Naive thymus-derived CD8-positive, alpha-beta T cell (primary cell): ENCODE measurements at regions not wholly inside any gene's neighbourhood (a gene's known extent, or its start where the extent isn't known, plus 50 kb on each side); places are given as distances from the start of the nearest gene placed in this dataset.

Source experiments
- ATAC-seq, 2 donors: fragments of 150-1000 bp; cut with Tn5 transposase in 1 of 2; sonication (Bioruptor Pico), chemical (Tn5 transposase) in 1 of 2; 1 replicate in 1 of 2; 2 replicates in 1 of 2; pipeline ENCODE4 v1.10.0; 2021; ENCODE audit warnings: mild to moderate bottlenecking in 2 of 2, moderate library complexity in 2 of 2
- POLR2A ChIA-PET: fragments of 350-600 bp; sonication (Branson Sonifier 250); formaldehyde crosslinking; loops from one replicate; lab custom pipeline; 2021; ENCODE audit warnings: antibody characterized with exemption; lab: Charles Lee
- DNase-seq, 10 donors: peaks; one replicate each; pipeline versions ENCODE4 v3.0.0 to v3.0.0-alpha.2; 2020 to 2022
- H3K27ac Mint-ChIP-seq, 10 donors: one replicate each; pipeline ENCODE4 v1.8.0; 2020 to 2022; ENCODE audit warnings: mild to moderate bottlenecking in 10 of 10, mixed read lengths in 10 of 10, moderate library complexity in 4 of 10, inconsistent platforms in 1 of 10
- H3K27me3 Mint-ChIP-seq, 5 donors: one replicate each; pipeline ENCODE4 v1.8.0; 2021 to 2022; ENCODE audit warnings: mixed read lengths in 5 of 5
- H3K36me3 Mint-ChIP-seq, 3 donors: one replicate each; pipeline ENCODE4 v1.8.0; 2020 to 2022; ENCODE audit warnings: mixed read lengths in 3 of 3, mild to moderate bottlenecking in 2 of 3, inconsistent platforms in 1 of 3
- H3K4me1 Mint-ChIP-seq, 4 donors: one replicate each; pipeline ENCODE4 v1.8.0; 2021 to 2022; ENCODE audit warnings: mixed read lengths in 4 of 4
- H3K4me3 Mint-ChIP-seq, 10 donors: one replicate each; pipeline ENCODE4 v1.8.0; 2020 to 2022; ENCODE audit warnings: mild to moderate bottlenecking in 10 of 10, mixed read lengths in 10 of 10, moderate library complexity in 6 of 10, inconsistent platforms in 1 of 10
- H3K9me3 Mint-ChIP-seq, 9 donors: one replicate each; pipeline ENCODE4 v1.8.0; 2020 to 2022; ENCODE audit warnings: mixed read lengths in 9 of 9, mild to moderate bottlenecking in 3 of 9, inconsistent platforms in 1 of 9, moderate library complexity in 1 of 9

- no peak overlapping the region for H3K27ac Mint-ChIP-seq
- H3K27me3 Mint-ChIP-seq = peaks cover 2 to 11% (median 4%) of the 10 kb centered on the region in 5 donors
- POLR2A ChIA-PET = no interaction called here
- DNase-seq (no peak), ATAC-seq (no peak)
- H3K36me3 Mint-ChIP-seq = no peaks in the 10 kb centered on the region
- H3K9me3 Mint-ChIP-seq = no peaks in the 10 kb centered on the region
- H3K4me1 Mint-ChIP-seq = peaks cover 2 to 10% (median 8%) of the 10 kb centered on the region in 4 donors
- H3K4me3 Mint-ChIP-seq = no peak overlapping the region
Observed at GRCh38 chr12:91377436-91377835, 194.8 kb upstream of the DCN start.

DNA sequence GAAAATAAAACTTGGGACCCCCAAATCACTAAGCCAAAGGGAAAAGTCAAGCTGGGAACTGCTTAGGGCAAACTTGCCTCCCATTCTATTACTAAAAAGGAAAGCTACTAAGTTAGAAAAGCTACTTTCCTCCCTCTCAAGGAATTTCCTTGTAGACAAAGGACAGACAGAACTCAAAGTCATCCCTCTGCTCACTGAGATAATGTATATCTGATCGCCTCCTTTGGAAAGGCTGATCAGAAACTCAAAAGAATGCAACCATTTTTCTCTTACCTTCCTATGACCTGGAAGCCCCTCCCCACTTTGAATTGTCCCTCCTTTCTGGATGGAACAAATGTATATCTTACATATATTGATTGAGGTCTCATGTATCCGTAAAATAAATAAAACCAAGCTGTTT, 190.5 kb upstream of the DCN start:
- H3K27ac Mint-ChIP-seq = no peak overlapping the region

DNA sequence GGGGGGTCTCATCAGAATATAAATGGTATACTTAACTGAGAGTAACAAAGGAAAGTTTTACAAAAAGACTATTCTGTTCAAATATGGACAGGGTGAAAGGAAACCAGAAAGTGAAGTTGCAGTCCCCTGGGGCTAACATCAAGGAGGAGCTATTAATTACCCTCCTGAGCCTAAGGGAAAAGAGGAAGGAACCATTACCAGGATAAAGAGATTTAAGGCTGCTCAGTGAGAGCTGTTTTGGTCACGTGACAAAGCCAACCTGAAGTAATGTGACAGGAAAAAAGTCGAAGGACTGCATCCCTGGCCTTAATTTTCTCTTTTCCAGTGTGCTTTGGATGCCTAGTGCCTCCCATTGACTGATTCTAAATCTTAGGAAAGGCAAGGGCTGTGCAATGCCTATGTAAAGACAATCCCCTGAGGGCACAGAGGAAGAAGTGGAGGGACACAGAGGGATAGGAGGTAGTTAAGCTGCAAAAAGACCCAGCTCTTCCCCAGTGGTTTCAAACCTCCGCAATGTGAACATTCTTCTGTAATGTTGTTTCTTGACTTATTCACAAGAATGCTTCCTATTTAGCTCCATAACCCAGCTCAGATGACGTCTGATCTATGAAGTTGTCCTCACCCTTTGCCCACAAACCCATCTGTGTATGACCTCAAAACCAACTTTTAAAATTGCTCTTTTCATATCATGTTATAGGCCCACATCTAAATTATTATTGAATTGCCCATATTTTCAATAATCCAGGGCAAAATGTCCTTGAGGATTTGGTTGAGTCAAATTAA, 187.7 kb upstream of the DCN start:
- Mint-ChIP-seq H3K27ac (no peak overlapping the region), H3K27me3 (peaks cover 0 to 10% (median 2%) of the 10 kb centered on the region in 5 donors), H3K9me3 (no peaks in the 10 kb centered on the region), H3K4me1 (no peaks in the 10 kb centered on the region), H3K4me3 (no peak overlapping the region), H3K36me3 (no peaks in the 10 kb centered on the region)
- POLR2A ChIA-PET = no interaction called here
- DNase-seq (no peak), ATAC-seq (peak in 1 of 2 donors; percentile 27)

More for the DNA sequence above, 190.5 kb upstream of the DCN start:
- H3K9me3 Mint-ChIP-seq = no peaks in the 10 kb centered on the region
- no peak overlapping the region for H3K4me3 Mint-ChIP-seq
- no peak for ATAC-seq
- H3K27me3 Mint-ChIP-seq = peaks cover 0 to 8% (median 3%) of the 10 kb centered on the region in 5 donors
- H3K36me3 Mint-ChIP-seq = no peaks in the 10 kb centered on the region
- POLR2A ChIA-PET = interaction anchor here (0.8 kb wide), 1 partner anchor 1794 kb away, joined by 3 read pairs; no protein-coding TSS in a partner anchor
- H3K4me1 Mint-ChIP-seq = no peaks in the 10 kb centered on the region
- DNase-seq = no peak

GRCh38 chr12:91368613-91369012, 186.0 kb upstream of the DCN start:
- Mint-ChIP-seq H3K4me3 (no peak overlapping the region), H3K9me3 (no peaks in the 10 kb centered on the region), H3K27me3 (peaks cover 0 to 10% (median 0%) of the 10 kb centered on the region in 5 donors), H3K27ac (no peak overlapping the region), H3K4me1 (peaks cover 0 to 2% (median 0%) of the 10 kb centered on the region in 4 donors), H3K36me3 (no peaks in the 10 kb centered on the region)
- POLR2A ChIA-PET = no interaction called here
- no peak for DNase-seq
- ATAC-seq = no peak

- no peak for ATAC-seq
- Mint-ChIP-seq H3K4me1 (peaks cover 0 to 2% (median 1%) of the 10 kb centered on the region in 4 donors), H3K4me3 (no peak overlapping the region), H3K9me3 (no peaks in the 10 kb centered on the region), H3K36me3 (no peaks in the 10 kb centered on the region), H3K27me3 (peaks cover 0 to 10% (median 0%) of the 10 kb centered on the region in 5 donors), H3K27ac (no peak overlapping the region)
- POLR2A ChIA-PET = no interaction called here
- no peak for DNase-seq
Observed at GRCh38 chr12:91367234-91367849, 184.7 kb upstream of the DCN start.

DNA sequence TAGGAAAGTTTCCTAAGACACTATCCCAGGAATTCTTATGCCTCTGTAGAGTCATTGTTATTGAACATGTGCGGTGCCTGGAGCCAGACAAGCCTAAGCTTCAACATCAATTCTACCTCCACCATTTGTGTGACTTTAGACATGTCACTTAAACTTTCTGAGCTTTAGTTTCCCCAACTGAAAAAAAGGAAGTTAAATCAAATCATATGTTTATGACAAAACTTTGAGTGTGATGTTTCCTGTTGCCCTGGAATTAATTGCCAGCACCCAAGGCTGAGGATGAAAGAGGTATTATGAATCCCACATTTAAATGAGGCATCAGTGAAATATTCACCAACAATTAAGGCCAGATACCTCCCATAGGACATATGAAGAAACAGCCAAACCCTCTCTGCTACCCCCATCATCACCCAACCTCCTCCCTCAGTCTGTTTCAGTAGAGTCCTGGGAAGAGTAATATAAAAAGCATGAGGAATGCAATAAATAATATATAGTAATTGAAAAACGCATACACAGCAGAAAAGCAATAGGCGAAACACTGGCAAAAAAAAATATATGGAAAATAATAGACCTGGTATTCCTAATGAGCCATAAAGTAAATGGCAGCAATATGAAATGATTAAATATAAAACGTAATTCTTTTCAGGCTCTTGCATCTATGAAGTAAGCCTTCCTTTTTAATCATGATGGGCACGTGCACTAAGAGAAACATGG, 182.0 kb upstream of the DCN start:
- no peak for ATAC-seq
- H3K36me3 Mint-ChIP-seq = no peaks in the 10 kb centered on the region
- POLR2A ChIA-PET = interaction anchor here (0.8 kb wide), 1 partner anchor 511 kb away, joined by 3 read pairs; no protein-coding TSS in a partner anchor
- peaks cover 0 to 5% (median 0%) of the 10 kb centered on the region in 5 donors for H3K27me3 Mint-ChIP-seq
- peaks cover 0 to 5% (median 3%) of the 10 kb centered on the region in 4 donors for H3K4me1 Mint-ChIP-seq
- peak overlapping the region in 2 of 10 donors; percentile 15 for H3K27ac Mint-ChIP-seq
- H3K4me3 Mint-ChIP-seq = no peak overlapping the region
- H3K9me3 Mint-ChIP-seq = no peaks in the 10 kb centered on the region
- no peak for DNase-seq

DNA sequence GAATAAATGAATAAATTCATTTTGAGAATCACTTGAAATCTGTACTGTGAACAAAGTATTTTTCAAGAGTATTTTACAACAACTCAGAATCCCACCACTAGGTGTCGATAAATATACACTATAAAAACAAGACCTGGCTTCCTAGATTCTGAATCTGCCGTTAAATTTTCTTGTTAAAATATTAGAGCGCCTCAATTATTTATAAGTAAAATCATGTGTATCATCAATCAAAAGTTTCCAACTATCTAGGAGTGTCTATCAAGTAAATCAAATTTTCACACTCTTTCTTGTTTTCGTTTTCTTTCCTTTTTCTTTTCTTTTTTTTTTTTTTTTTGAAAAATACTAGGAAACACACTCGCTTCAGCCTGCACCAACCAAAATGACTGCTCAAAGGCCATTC, 179.2 kb upstream of the DCN start:
- H3K4me1 Mint-ChIP-seq = peaks cover 0 to 5% (median 3%) of the 10 kb centered on the region in 4 donors
- H3K4me3 Mint-ChIP-seq = peak overlapping the region in 1 of 10 donors; percentile 31
- H3K36me3 Mint-ChIP-seq = no peaks in the 10 kb centered on the region
- H3K9me3 Mint-ChIP-seq = no peaks in the 10 kb centered on the region
- no peak overlapping the region for H3K27ac Mint-ChIP-seq
- POLR2A ChIA-PET = interaction anchor here (0.7 kb wide), 1 partner anchor 1213 kb away, joined by 3 read pairs; no protein-coding TSS in a partner anchor
- H3K27me3 Mint-ChIP-seq = peaks cover 0 to 8% (median 3%) of the 10 kb centered on the region in 5 donors
- peak in 3 of 10 donors; percentile 49 to 59 (median 56) for DNase-seq
- peak in 1 of 2 donors; percentile 50 for ATAC-seq

DNA sequence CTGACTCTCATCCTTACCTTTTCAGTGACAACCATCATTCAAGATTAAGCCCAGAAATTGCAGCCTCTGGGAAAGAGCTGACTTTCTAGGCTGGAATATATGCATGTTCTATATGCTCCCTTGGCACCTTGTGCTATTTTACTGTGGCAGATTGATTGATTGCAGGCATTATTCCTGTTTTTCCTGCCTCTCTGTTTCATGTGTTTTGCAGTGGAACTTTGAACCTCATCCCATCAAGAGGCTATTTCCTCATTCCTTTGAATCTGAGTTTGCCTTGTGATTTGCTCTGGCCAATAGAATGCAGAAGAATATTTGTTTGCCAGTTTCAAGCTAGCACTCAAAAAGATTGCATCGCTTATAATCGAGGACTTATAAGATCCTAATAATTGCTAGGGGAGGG, 174.8 kb upstream of the DCN start:
- Mint-ChIP-seq H3K9me3 (no peaks in the 10 kb centered on the region), H3K27ac (no peak overlapping the region), H3K4me3 (no peak overlapping the region), H3K36me3 (no peaks in the 10 kb centered on the region), H3K4me1 (peaks cover 0 to 4% (median 2%) of the 10 kb centered on the region in 4 donors), H3K27me3 (peaks cover 9 to 22% (median 10%) of the 10 kb centered on the region in 5 donors)
- POLR2A ChIA-PET = no interaction called here
- ATAC-seq (no peak), DNase-seq (no peak)

- no peak overlapping the region for H3K27ac Mint-ChIP-seq
- no peak overlapping the region for H3K4me3 Mint-ChIP-seq
- peaks cover 9 to 22% (median 10%) of the 10 kb centered on the region in 5 donors for H3K27me3 Mint-ChIP-seq
- DNase-seq = no peak
- no peaks in the 10 kb centered on the region for H3K4me1 Mint-ChIP-seq
- peaks cover 0 to 5% (median 0%) of the 10 kb centered on the region in 9 donors for H3K9me3 Mint-ChIP-seq
- POLR2A ChIA-PET = no interaction called here
- ATAC-seq = no peak
- H3K36me3 Mint-ChIP-seq = no peaks in the 10 kb centered on the region
Observed at GRCh38 chr12:91356405-91356804, 173.8 kb upstream of the DCN start.

- POLR2A ChIA-PET = interaction anchor here (0.6 kb wide), 2 partner anchors 1500 to 1566 kb away, joined by 3 to 6 read pairs; no protein-coding TSS in a partner anchor
- peak in 8 of 10 donors; percentile 7 to 65 (median 33) for DNase-seq
Observed at GRCh38 chr12:91355150-91356006, 172.8 kb upstream of the DCN start.

GRCh38 chr12:91353266-91353665, 170.6 kb upstream of the DCN start:
- Mint-ChIP-seq H3K27me3 (peaks cover 11 to 21% (median 16%) of the 10 kb centered on the region in 5 donors), H3K4me1 (no peaks in the 10 kb centered on the region), H3K27ac (no peak overlapping the region), H3K4me3 (no peak overlapping the region), H3K9me3 (peaks cover 0 to 5% (median 0%) of the 10 kb centered on the region in 9 donors), H3K36me3 (no peaks in the 10 kb centered on the region)
- DNase-seq (no peak), ATAC-seq (no peak)
- POLR2A ChIA-PET = no interaction called here

More at GRCh38 chr12:91355150-91356006, 172.8 kb upstream of the DCN start:
- no peak overlapping the region for H3K27ac Mint-ChIP-seq
- peaks cover 10 to 20% (median 11%) of the 10 kb centered on the region in 5 donors for H3K27me3 Mint-ChIP-seq
- no peaks in the 10 kb centered on the region for H3K36me3 Mint-ChIP-seq
- peaks cover 0 to 5% (median 0%) of the 10 kb centered on the region in 9 donors for H3K9me3 Mint-ChIP-seq
- H3K4me3 Mint-ChIP-seq = no peak overlapping the region
- ATAC-seq = peak; percentile 84 to 87
- H3K4me1 Mint-ChIP-seq = no peaks in the 10 kb centered on the region

- H3K4me3 Mint-ChIP-seq = no peak overlapping the region
- H3K27me3 Mint-ChIP-seq = peaks cover 3 to 20% (median 12%) of the 10 kb centered on the region in 5 donors
- ATAC-seq (no peak), DNase-seq (no peak)
- H3K36me3 Mint-ChIP-seq = no peaks in the 10 kb centered on the region
- no peaks in the 10 kb centered on the region for H3K4me1 Mint-ChIP-seq
- POLR2A ChIA-PET = no interaction called here
- peaks cover 0 to 5% (median 0%) of the 10 kb centered on the region in 9 donors for H3K9me3 Mint-ChIP-seq
- H3K27ac Mint-ChIP-seq = no peak overlapping the region
Observed at GRCh38 chr12:91349476-91349875, 166.9 kb upstream of the DCN start.
